CD4-positive, alpha-beta memory T cell (primary cell): ENCODE measurements at regions not wholly inside any gene's neighbourhood (a gene's known extent, or its start where the extent isn't known, plus 50 kb on each side); places are given as distances from the start of the nearest gene placed in this dataset.

Experiments
- CTCF ChIA-PET: fragments of 350-600 bp; sonication (Branson Sonifier 250); formaldehyde crosslinking; loops from one replicate; lab custom pipeline; 2021; ENCODE audit warnings: inconsistent platforms; ENCODE audit not compliant: partially characterized antibody; lab: Charles Lee
- POLR2A ChIA-PET: fragments of 350-600 bp; sonication (Branson Sonifier 250); formaldehyde crosslinking; loops from one replicate; lab custom pipeline; 2021; ENCODE audit not compliant: partially characterized antibody; lab: Charles Lee
- DNase-seq, 5 donors: peaks; one replicate each; pipeline versions ENCODE4 v3.0.0 to v3.0.0-alpha.2; 2020 to 2022; ENCODE audit warnings: mixed read lengths in 1 of 5
- H3K27ac ChIP-seq: one replicate; pipeline ENCODE4 v1.7.0; 2013; ENCODE audit warnings: low read depth, low read length
- H3K27me3 ChIP-seq: 2 replicates; pipeline ENCODE4 v1.7.0; 2013; ENCODE audit warnings: mild to moderate bottlenecking, low read length, moderate library complexity; ENCODE audit not compliant: insufficient read depth
- H3K36me3 ChIP-seq: 2 replicates; pipeline ENCODE4 v1.7.0; 2013; ENCODE audit warnings: mild to moderate bottlenecking, low read length, moderate library complexity; ENCODE audit not compliant: insufficient read depth
- H3K4me1 ChIP-seq: 2 replicates; pipeline ENCODE4 v1.7.0; 2013; ENCODE audit warnings: mild to moderate bottlenecking, low read length, moderate library complexity; ENCODE audit not compliant: insufficient read depth
- H3K4me3 ChIP-seq, 2 donors: one replicate each; pipeline ENCODE4 v1.7.0; 2013; ENCODE audit warnings: low read length in 2 of 2, mild to moderate bottlenecking in 1 of 2
- H3K9me3 ChIP-seq, 2 donors: one replicate each; pipeline ENCODE4 v1.7.0; 2013; ENCODE audit warnings: low read length in 2 of 2, control low read depth in 1 of 2; ENCODE audit not compliant: control insufficient read depth in 1 of 2
- H3K27ac Mint-ChIP-seq, 7 donors: one replicate each; pipeline ENCODE4 v1.8.0; 2020 to 2021; ENCODE audit warnings: mixed read lengths in 7 of 7, mild to moderate bottlenecking in 6 of 7, inconsistent platforms in 3 of 7, moderate library complexity in 3 of 7
- H3K27me3 Mint-ChIP-seq, 2 donors: one replicate each; pipeline ENCODE4 v1.8.0; 2020 to 2021; ENCODE audit warnings: mixed read lengths in 2 of 2
- H3K36me3 Mint-ChIP-seq, 2 donors: one replicate each; pipeline ENCODE4 v1.8.0; 2020 to 2021; ENCODE audit warnings: mixed read lengths in 2 of 2, inconsistent platforms in 1 of 2, mild to moderate bottlenecking in 1 of 2
- H3K4me1 Mint-ChIP-seq, 4 donors: one replicate each; pipeline ENCODE4 v1.8.0; 2020 to 2021; ENCODE audit warnings: mixed read lengths in 4 of 4, mild to moderate bottlenecking in 1 of 4
- H3K4me3 Mint-ChIP-seq, 8 donors: one replicate each; pipeline ENCODE4 v1.8.0; 2020 to 2021; ENCODE audit warnings: mixed read lengths in 8 of 8, mild to moderate bottlenecking in 7 of 8, moderate library complexity in 6 of 8, inconsistent platforms in 3 of 8
- H3K9me3 Mint-ChIP-seq, 8 donors: one replicate each; pipeline ENCODE4 v1.8.0; 2020 to 2021; ENCODE audit warnings: mixed read lengths in 8 of 8, mild to moderate bottlenecking in 5 of 8, inconsistent platforms in 3 of 8, moderate library complexity in 1 of 8
- intact Hi-C: fragments of 100-400 bp; cut with micrococcal nuclease; formaldehyde crosslinking; loops from one replicate; pipeline ENCODE4 v1.15.1; 2023

- no peak for DNase-seq
- H3K36me3 Mint-ChIP-seq: no peaks in the 10 kb centered on the region
- H3K9me3 Mint-ChIP-seq: no peaks in the 10 kb centered on the region
- peaks cover 0 to 4% of the 10 kb centered on the region in 2 donors for H3K27me3 Mint-ChIP-seq
- ChIA-PET CTCF (no interaction called here), POLR2A (no interaction called here)
- no peak overlapping the region for H3K4me3 ChIP-seq
- no peaks in the 10 kb centered on the region for H3K27me3 ChIP-seq
- H3K27ac Mint-ChIP-seq: no peak overlapping the region
- H3K27ac ChIP-seq: no peak overlapping the region
- intact Hi-C loops: no loop called here
- no peaks in the 10 kb centered on the region for H3K4me1 ChIP-seq
- no peaks in the 10 kb centered on the region for H3K9me3 ChIP-seq
- H3K4me3 Mint-ChIP-seq: no peak overlapping the region
- no peaks in the 10 kb centered on the region for H3K4me1 Mint-ChIP-seq
- H3K36me3 ChIP-seq: no peaks in the 10 kb centered on the region
These were observed 1201.6 kb upstream of the CITED2 start for GRCh38 chr6:140576004-140576555.

- Histone ChIP-seq H3K27me3 (no peaks in the 10 kb centered on the region), H3K4me1 (no peaks in the 10 kb centered on the region), H3K27ac (no peak overlapping the region), H3K36me3 (no peaks in the 10 kb centered on the region), H3K4me3 (no peak overlapping the region), H3K9me3 (no peaks in the 10 kb centered on the region)
- Mint-ChIP-seq H3K27me3 (peaks cover 0 to 2% of the 10 kb centered on the region in 2 donors), H3K9me3 (no peaks in the 10 kb centered on the region), H3K27ac (no peak overlapping the region), H3K36me3 (no peaks in the 10 kb centered on the region), H3K4me3 (no peak overlapping the region), H3K4me1 (no peaks in the 10 kb centered on the region)
- ChIA-PET POLR2A (no interaction called here), CTCF (no interaction called here)
- intact Hi-C loops: no loop called here
- DNase-seq: no peak
These were observed 1198.4 kb upstream of the CITED2 start for GRCh38 chr6:140572867-140573266.

- Histone ChIP-seq H3K27ac (no peak overlapping the region), H3K9me3 (no peaks in the 10 kb centered on the region), H3K4me1 (no peaks in the 10 kb centered on the region), H3K36me3 (no peaks in the 10 kb centered on the region), H3K27me3 (no peaks in the 10 kb centered on the region), H3K4me3 (no peak overlapping the region)
- DNase-seq: no peak
- no peaks in the 10 kb centered on the region for H3K9me3 Mint-ChIP-seq
- POLR2A ChIA-PET: no interaction called here
- CTCF ChIA-PET: no interaction called here
- no peaks in the 10 kb centered on the region for H3K36me3 Mint-ChIP-seq
- no peak overlapping the region for H3K4me3 Mint-ChIP-seq
- intact Hi-C loops: no loop called here
- no peak overlapping the region for H3K27ac Mint-ChIP-seq
- peaks cover 2 to 5% of the 10 kb centered on the region in 2 donors for H3K27me3 Mint-ChIP-seq
- no peaks in the 10 kb centered on the region for H3K4me1 Mint-ChIP-seq
These were observed 1197.7 kb upstream of the CITED2 start for GRCh38 chr6:140572129-140572528.

GRCh38 chr6:140571145-140571544 lies 1196.7 kb upstream of the CITED2 start:
- Mint-ChIP-seq H3K27ac (no peak overlapping the region), H3K27me3 (peaks cover 2 to 5% of the 10 kb centered on the region in 2 donors), H3K4me1 (no peaks in the 10 kb centered on the region), H3K36me3 (no peaks in the 10 kb centered on the region), H3K4me3 (no peak overlapping the region), H3K9me3 (no peaks in the 10 kb centered on the region)
- no peak for DNase-seq
- no peaks in the 10 kb centered on the region for H3K9me3 ChIP-seq
- no peaks in the 10 kb centered on the region for H3K36me3 ChIP-seq
- no peak overlapping the region for H3K27ac ChIP-seq
- H3K4me3 ChIP-seq: no peak overlapping the region
- intact Hi-C loops: no loop called here
- no peaks in the 10 kb centered on the region for H3K4me1 ChIP-seq
- POLR2A ChIA-PET: no interaction called here
- no peaks in the 10 kb centered on the region for H3K27me3 ChIP-seq
- CTCF ChIA-PET: no interaction called here

GRCh38 chr6:140567466-140567865 lies 1193.0 kb upstream of the CITED2 start:
- H3K9me3 Mint-ChIP-seq: no peaks in the 10 kb centered on the region
- POLR2A ChIA-PET: no interaction called here

GRCh38 chr6:140566781-140567277 lies 1192.4 kb upstream of the CITED2 start:
- ChIA-PET CTCF (no interaction called here), POLR2A (no interaction called here)
- Histone ChIP-seq H3K27ac (no peak overlapping the region), H3K9me3 (no peaks in the 10 kb centered on the region), H3K27me3 (no peaks in the 10 kb centered on the region), H3K4me1 (no peaks in the 10 kb centered on the region), H3K4me3 (no peak overlapping the region), H3K36me3 (no peaks in the 10 kb centered on the region)
- Mint-ChIP-seq H3K27ac (no peak overlapping the region), H3K36me3 (no peaks in the 10 kb centered on the region), H3K4me3 (no peak overlapping the region), H3K27me3 (peaks cover 0 to 5% of the 10 kb centered on the region in 2 donors), H3K9me3 (no peaks in the 10 kb centered on the region), H3K4me1 (no peaks in the 10 kb centered on the region)
- DNase-seq: no peak
- intact Hi-C loops: no loop called here

More at GRCh38 chr6:140567466-140567865, 1193.0 kb upstream of the CITED2 start:
- H3K4me1 Mint-ChIP-seq: no peaks in the 10 kb centered on the region
- H3K4me1 ChIP-seq: no peaks in the 10 kb centered on the region
- H3K4me3 ChIP-seq: no peak overlapping the region
- H3K36me3 Mint-ChIP-seq: no peaks in the 10 kb centered on the region
- H3K36me3 ChIP-seq: no peaks in the 10 kb centered on the region
- peaks cover under 1 to 5% of the 10 kb centered on the region in 2 donors for H3K27me3 Mint-ChIP-seq
- H3K27ac ChIP-seq: no peak overlapping the region
- DNase-seq: no peak
- H3K27ac Mint-ChIP-seq: no peak overlapping the region
- H3K9me3 ChIP-seq: no peaks in the 10 kb centered on the region
- intact Hi-C loops: no loop called here
- CTCF ChIA-PET: no interaction called here
- no peak overlapping the region for H3K4me3 Mint-ChIP-seq
- H3K27me3 ChIP-seq: no peaks in the 10 kb centered on the region

GRCh38 chr6:140563728-140564127 lies 1189.3 kb upstream of the CITED2 start:
- H3K27me3 Mint-ChIP-seq: peaks cover 0 to 5% of the 10 kb centered on the region in 2 donors
- no peak overlapping the region for H3K27ac Mint-ChIP-seq
- Histone ChIP-seq H3K9me3 (no peaks in the 10 kb centered on the region), H3K4me3 (no peak overlapping the region), H3K4me1 (no peaks in the 10 kb centered on the region), H3K27me3 (no peaks in the 10 kb centered on the region), H3K27ac (no peak overlapping the region), H3K36me3 (no peaks in the 10 kb centered on the region)
- H3K36me3 Mint-ChIP-seq: no peaks in the 10 kb centered on the region
- H3K9me3 Mint-ChIP-seq: no peaks in the 10 kb centered on the region
- H3K4me1 Mint-ChIP-seq: no peaks in the 10 kb centered on the region
- H3K4me3 Mint-ChIP-seq: no peak overlapping the region
- POLR2A ChIA-PET: no interaction called here
- CTCF ChIA-PET: no interaction called here
- no peak for DNase-seq
- intact Hi-C loops: no loop called here

GRCh38 chr6:140561701-140562100 lies 1187.3 kb upstream of the CITED2 start:
- ChIA-PET CTCF (no interaction called here), POLR2A (no interaction called here)
- Mint-ChIP-seq H3K27me3 (no peaks in the 10 kb centered on the region), H3K4me3 (no peak overlapping the region), H3K36me3 (no peaks in the 10 kb centered on the region), H3K4me1 (no peaks in the 10 kb centered on the region), H3K27ac (no peak overlapping the region), H3K9me3 (no peaks in the 10 kb centered on the region)
- Histone ChIP-seq H3K4me1 (no peaks in the 10 kb centered on the region), H3K4me3 (no peak overlapping the region), H3K27me3 (no peaks in the 10 kb centered on the region), H3K36me3 (no peaks in the 10 kb centered on the region), H3K27ac (no peak overlapping the region), H3K9me3 (no peaks in the 10 kb centered on the region)
- DNase-seq: no peak
- intact Hi-C loops: no loop called here
